H9 (cell line): ENCODE measurements at regions not wholly inside any gene's neighbourhood (a gene's known extent, or its start where the extent isn't known, plus 50 kb on each side); places are given as distances from the start of the nearest gene placed in this dataset.

Experiments
- DNase-seq: peaks from one replicate; pipeline ENCODE4 v3.0.0-alpha.2; 2017
- H2AFZ ChIP-seq: one replicate; pipeline ENCODE4 v1.6.1; 2013; ENCODE audit warnings: mild to moderate bottlenecking, low read length, control low read depth, moderate library complexity
- H2AK5ac ChIP-seq: 2 replicates; pipeline ENCODE4 v1.6.1; 2013; ENCODE audit warnings: low read length, control low read depth, mixed read lengths; ENCODE audit not compliant: insufficient read length
- H2BK120ac ChIP-seq: one replicate; pipeline ENCODE4 v1.6.1; 2013; ENCODE audit warnings: low read depth, mild to moderate bottlenecking, low read length, control low read depth, inconsistent platforms; ENCODE audit not compliant: poor library complexity, severe bottlenecking
- H2BK12ac ChIP-seq: 2 replicates; pipeline ENCODE4 v1.6.1; 2013; ENCODE audit warnings: low read length, control low read depth, mixed read lengths, low read depth; ENCODE audit not compliant: insufficient read length
- H2BK15ac ChIP-seq: 2 replicates; pipeline ENCODE4 v1.6.1; 2013; ENCODE audit warnings: low read depth, low read length, control low read depth
- H2BK20ac ChIP-seq: one replicate; pipeline ENCODE4 v1.6.1; 2013; ENCODE audit warnings: low read depth, mild to moderate bottlenecking, low read length, control low read depth, inconsistent platforms; ENCODE audit not compliant: poor library complexity, severe bottlenecking
- H2BK5ac ChIP-seq: 2 replicates; pipeline ENCODE4 v1.6.1; 2013; ENCODE audit warnings: low read length, control low read depth, mixed read lengths; ENCODE audit not compliant: insufficient read length
- H3K14ac ChIP-seq: 2 replicates; pipeline ENCODE4 v1.6.1; 2013; ENCODE audit warnings: low read length, control low read depth; ENCODE audit not compliant: insufficient read depth
- H3K18ac ChIP-seq: 2 replicates; pipeline ENCODE4 v1.6.1; 2013; ENCODE audit warnings: low read depth, mild to moderate bottlenecking, mixed read lengths, low read length, control low read depth; ENCODE audit not compliant: insufficient read length
- H3K23ac ChIP-seq: 2 replicates; pipeline ENCODE4 v1.6.1; 2013; ENCODE audit warnings: low read length, control low read depth, mixed read lengths, low read depth; ENCODE audit not compliant: insufficient read length
- H3K23me2 ChIP-seq: 2 replicates; pipeline ENCODE4 v1.6.1; 2013; ENCODE audit warnings: low read depth, mild to moderate bottlenecking, mixed read lengths, low read length, control low read depth; ENCODE audit not compliant: insufficient read length, poor library complexity, severe bottlenecking
- H3K27ac ChIP-seq: 2 replicates; pipeline ENCODE4 v1.5.1; 2013; ENCODE audit warnings: low read length, control low read depth, mixed read lengths, low read depth; ENCODE audit not compliant: insufficient read length
- H3K27me3 ChIP-seq: 2 replicates; pipeline ENCODE4 v1.6.1; 2013; ENCODE audit warnings: low read length, control low read depth, inconsistent platforms; ENCODE audit not compliant: insufficient read depth
- H3K4ac ChIP-seq: 2 replicates; pipeline ENCODE4 v1.6.1; 2013; ENCODE audit warnings: low read depth, mild to moderate bottlenecking, control low read depth, inconsistent platforms, low read length, moderate library complexity
- H3K4me1 ChIP-seq: 2 replicates; pipeline ENCODE4 v1.6.1; 2013; ENCODE audit warnings: low read length, control low read depth, inconsistent platforms; ENCODE audit not compliant: insufficient read depth
- H3K4me2 ChIP-seq: 2 replicates; pipeline ENCODE4 v1.6.1; 2013; ENCODE audit warnings: low read length, control low read depth, mixed read lengths; ENCODE audit not compliant: insufficient read length, insufficient read depth
- H3K56ac ChIP-seq: 2 replicates; pipeline ENCODE4 v1.6.1; 2013; ENCODE audit warnings: low read depth, mild to moderate bottlenecking, mixed read lengths, low read length, control low read depth; ENCODE audit not compliant: insufficient read length
- H3K79me1 ChIP-seq: 2 replicates; pipeline ENCODE4 v1.6.1; 2013; ENCODE audit warnings: low read depth, mild to moderate bottlenecking, moderate library complexity, low read length, control low read depth, inconsistent platforms; ENCODE audit not compliant: insufficient read depth, poor library complexity, severe bottlenecking
- H3K79me2 ChIP-seq: 2 replicates; pipeline ENCODE4 v1.6.1; 2013; ENCODE audit warnings: low read length, control low read depth, inconsistent platforms; ENCODE audit not compliant: insufficient read depth
- H3K9ac ChIP-seq: 2 replicates; pipeline ENCODE4 v1.6.1; 2013; ENCODE audit warnings: low read length, control low read depth, mixed read lengths; ENCODE audit not compliant: insufficient read length; ENCODE audit errors: extremely low read depth
- H3K9me3 ChIP-seq: one replicate; pipeline ENCODE4 v1.6.1; 2013; ENCODE audit warnings: low read depth, low read length, inconsistent platforms; ENCODE audit not compliant: control insufficient read depth
- H3T11ph ChIP-seq: one replicate; pipeline ENCODE4 v1.6.1; 2013; ENCODE audit warnings: mild to moderate bottlenecking, low read length, control low read depth, inconsistent platforms
- H4K20me1 ChIP-seq: one replicate; pipeline ENCODE4 v1.6.1; 2013; ENCODE audit not compliant: control insufficient read depth, insufficient read length, insufficient read depth
- H4K5ac ChIP-seq: 2 replicates; pipeline ENCODE4 v1.6.1; 2013; ENCODE audit warnings: low read depth, mild to moderate bottlenecking, mixed read lengths, low read length, control low read depth; ENCODE audit not compliant: insufficient read length
- H4K8ac ChIP-seq: replicated peaks from 2 replicates; pipeline ENCODE4 v1.6.1; 2013; ENCODE audit warnings: low read length, control low read depth, mixed read lengths, low read depth; ENCODE audit not compliant: insufficient read length
- H4K91ac ChIP-seq: 2 replicates; pipeline ENCODE4 v1.6.1; 2013; ENCODE audit warnings: low read depth, mild to moderate bottlenecking, moderate library complexity, mixed read lengths, low read length, control low read depth; ENCODE audit not compliant: insufficient read length
- H3K27ac Mint-ChIP-seq, 3 experiments: 2 replicates in 2 of 3; 3 replicates in 1 of 3; pipeline ENCODE4 v1.8.0; 2020 to 2021; ENCODE audit warnings: mixed read lengths in 3 of 3, mild to moderate bottlenecking in 1 of 3, moderate library complexity in 1 of 3
- H3K27me3 Mint-ChIP-seq: 2 replicates; pipeline ENCODE4 v1.8.0; 2021; ENCODE audit warnings: low read depth, mild to moderate bottlenecking, moderate library complexity, mixed read lengths
- H3K36me3 Mint-ChIP-seq, 3 experiments: 2 replicates in 2 of 3; 3 replicates in 1 of 3; pipeline ENCODE4 v1.8.0; 2020 to 2021; ENCODE audit warnings: low read depth in 3 of 3, mixed read lengths in 3 of 3; ENCODE audit not compliant: insufficient read depth in 1 of 3
- H3K4me1 Mint-ChIP-seq, 2 experiments: 2 replicates each; pipeline ENCODE4 v1.8.0; 2020; ENCODE audit warnings: mixed read lengths in 2 of 2
- H3K4me3 Mint-ChIP-seq, 2 experiments: 2 replicates in 1 of 2; 3 replicates in 1 of 2; pipeline ENCODE4 v1.8.0; 2020 to 2021; ENCODE audit warnings: mild to moderate bottlenecking in 2 of 2, mixed read lengths in 2 of 2, moderate library complexity in 1 of 2
- H3K9me3 Mint-ChIP-seq, 2 experiments: 2 replicates in 1 of 2; 3 replicates in 1 of 2; pipeline ENCODE4 v1.8.0; 2020; ENCODE audit warnings: mild to moderate bottlenecking in 2 of 2, mixed read lengths in 2 of 2, moderate library complexity in 1 of 2
- CTCF ChIP-seq: fragments of 200-600 bp; sonication (generic); conservative IDR thresholded peaks from 3 replicates; pipeline ENCODE4 v1.8.0; 2021; ENCODE audit warnings: antibody characterized with exemption, mild to moderate bottlenecking

GRCh38 chr13:97534540-97534939 lies 100.6 kb downstream of the RAP2A start:
- Histone ChIP-seq H3K4me1 (no peaks in the 10 kb centered on the region), H2BK120ac (no peak overlapping the region), H3T11ph (no peak overlapping the region), H2AFZ (no peak overlapping the region), H4K91ac (no peak overlapping the region), H3K4me2 (no peak overlapping the region), H2BK20ac (no peak overlapping the region), H3K18ac (no peak overlapping the region), H3K27me3 (no peaks in the 10 kb centered on the region), H4K5ac (no peak overlapping the region), H3K79me1 (no peaks in the 10 kb centered on the region), H4K20me1 (no peaks in the 10 kb centered on the region), H3K9ac (no peak overlapping the region), H3K23ac (no peak overlapping the region), H3K4ac (no peak overlapping the region), H4K8ac (no peak overlapping the region), H3K14ac (no peak overlapping the region), H2AK5ac (no peak overlapping the region), H3K56ac (no peak overlapping the region), H3K23me2 (no peaks in the 10 kb centered on the region), H3K9me3 (no peaks in the 10 kb centered on the region), H2BK12ac (no peak overlapping the region), H2BK15ac (no peak overlapping the region), H3K27ac (no peak overlapping the region), H2BK5ac (no peak overlapping the region), H3K79me2 (no peaks in the 10 kb centered on the region)
- no peaks in the 10 kb centered on the region for H3K4me1 Mint-ChIP-seq
- H3K4me3 Mint-ChIP-seq, result no peak overlapping the region
- no peak for TF ChIP-seq CTCF
- no peaks in the 10 kb centered on the region for H3K9me3 Mint-ChIP-seq
- DNase-seq, result no peak
- peaks cover 2% of the 10 kb centered on the region; the same call in 1 of the 2 replicates for H3K27me3 Mint-ChIP-seq
- no peaks in the 10 kb centered on the region for H3K36me3 Mint-ChIP-seq
- no peak overlapping the region for H3K27ac Mint-ChIP-seq
